Erythroblast (primary cell): ENCODE measurements at regions not wholly inside any gene's neighbourhood (a gene's known extent, or its start where the extent isn't known, plus 50 kb on each side); places are given as distances from the start of the nearest gene placed in this dataset.

Source experiments
- GATA1 ChIP-seq: IDR thresholded peaks from 2 replicates; pipeline ENCODE4 v1.6.1; 2011; ENCODE audit warnings: low read depth, mild to moderate bottlenecking, control low read depth, low read length, moderate library complexity
- POLR2A ChIP-seq: IDR thresholded peaks from 2 replicates; pipeline ENCODE4 v1.6.1; 2011; ENCODE audit warnings: mild to moderate bottlenecking, low read length

GRCh38 chr6:12232339-12232738 lies 57.8 kb upstream of the EDN1 start:
- TF ChIP-seq POLR2A (no peak), GATA1 (no peak)
